Epithelial cell of esophagus (primary cell): ENCODE measurements at regions not wholly inside any gene's neighbourhood (a gene's known extent, or its start where the extent isn't known, plus 50 kb on each side); places are given as distances from the start of the nearest gene placed in this dataset.

Source experiments
- DNase-seq: peaks from one replicate; pipeline ENCODE4 v3.0.0; 2010; ENCODE audit warnings: low read depth
- H3K4me3 ChIP-seq: 2 replicates; pipeline ENCODE4 v1.5.1; 2011; ENCODE audit warnings: mild to moderate bottlenecking, low read length, control low read depth
- CTCF ChIP-seq: IDR thresholded peaks from 2 replicates; pipeline ENCODE4 v1.5.1; 2011; ENCODE audit warnings: low read depth, mild to moderate bottlenecking, low read length, control low read depth, inconsistent platforms; ENCODE audit not compliant: insufficient read depth; ENCODE audit errors: missing control alignments

- no peak for TF ChIP-seq CTCF
- DNase-seq, result no peak
- H3K4me3 ChIP-seq, result no peak overlapping the region
These were observed 201.1 kb downstream of the PPP1R3A start for GRCh38 chr7:113717739-113718138.

DNA sequence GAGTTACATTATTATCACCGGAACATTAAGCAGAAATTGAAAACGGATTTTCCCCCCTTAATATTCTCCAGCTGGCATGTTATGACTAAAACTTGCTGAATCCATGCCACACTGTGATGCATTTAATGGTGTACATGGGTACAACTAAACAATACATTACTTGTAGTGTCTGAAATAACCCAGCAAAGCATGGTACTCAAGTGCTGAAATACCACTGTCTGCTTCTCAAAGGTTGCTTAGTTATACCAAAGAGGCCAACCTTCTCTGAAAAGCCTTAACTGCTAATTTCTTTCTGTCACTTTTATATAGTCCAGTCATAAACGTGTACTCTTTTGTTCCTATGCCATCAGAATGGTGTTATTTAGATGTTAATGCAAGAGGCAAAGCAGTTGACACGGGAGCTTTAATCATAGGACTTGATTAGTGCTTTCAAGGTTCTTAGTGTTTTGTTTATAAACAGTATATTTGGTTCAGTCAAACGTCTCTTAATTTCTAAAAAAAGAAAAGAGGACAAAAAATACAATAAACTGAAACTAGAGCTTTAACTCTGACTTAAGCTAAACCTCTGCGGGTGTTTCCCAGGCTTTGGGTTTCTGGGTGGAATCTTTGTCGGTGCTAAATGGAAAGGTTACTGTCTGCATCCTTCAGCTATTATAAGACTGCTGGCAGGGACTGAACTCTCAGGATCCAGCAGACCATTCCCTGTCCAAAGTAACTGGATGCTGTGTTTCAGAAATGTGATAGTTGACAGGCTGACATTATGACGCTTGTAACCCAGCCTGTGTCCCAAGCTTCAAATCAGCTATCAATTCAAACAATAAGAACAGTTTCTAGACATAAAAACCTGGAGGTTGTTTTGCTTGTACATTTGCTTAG lies 202.6 kb downstream of the PPP1R3A start:
- TF ChIP-seq CTCF, result no peak
- DNase-seq, result no peak
- no peak overlapping the region for H3K4me3 ChIP-seq

DNA sequence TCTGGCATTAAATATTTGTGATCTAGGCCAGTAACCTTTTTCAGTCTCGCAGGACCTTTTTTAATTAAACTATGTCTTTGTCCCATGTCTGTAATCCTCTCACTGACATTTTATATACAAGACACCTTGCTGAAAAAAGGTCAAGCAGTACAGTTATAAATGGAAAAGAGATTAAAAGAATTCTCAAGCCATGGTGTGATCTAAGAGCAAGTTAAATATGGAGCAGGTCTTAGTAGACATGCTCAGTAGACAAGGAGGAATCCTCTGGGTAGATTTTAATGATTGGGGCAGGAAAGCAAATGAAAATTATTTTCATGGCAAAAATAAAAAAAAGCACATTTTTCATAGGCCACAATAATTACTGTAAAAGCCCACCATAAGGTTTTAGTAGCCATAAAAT lies 203.5 kb downstream of the PPP1R3A start:
- no peak for DNase-seq
- TF ChIP-seq CTCF, result no peak
- no peak overlapping the region for H3K4me3 ChIP-seq

- no peak overlapping the region for H3K4me3 ChIP-seq
- DNase-seq, result peak; percentile 92
- peak; percentile 99 for TF ChIP-seq CTCF
These were observed 208.3 kb downstream of the PPP1R3A start for GRCh38 chr7:113710310-113711096.

DNA sequence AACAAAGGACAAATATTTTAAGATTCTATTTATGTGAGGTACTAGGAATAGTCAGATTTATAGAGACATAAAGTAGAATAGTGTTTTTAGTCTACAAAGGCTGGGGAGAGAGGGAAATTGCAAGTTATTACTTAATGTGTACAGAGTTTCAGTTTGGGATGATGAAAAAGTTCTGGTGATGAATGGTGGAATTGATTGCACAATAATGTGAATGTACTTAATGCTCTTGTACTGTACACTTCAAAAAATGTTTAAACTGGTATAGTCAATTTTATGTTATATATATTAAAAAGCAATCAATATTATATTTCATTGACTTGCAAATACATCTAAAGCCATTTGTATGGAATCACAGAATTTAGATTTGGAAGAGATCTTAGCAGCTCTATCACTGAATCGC lies 213.4 kb downstream of the PPP1R3A start:
- TF ChIP-seq CTCF, result no peak
- peak; percentile 38 for DNase-seq
- H3K4me3 ChIP-seq, result no peak overlapping the region

GRCh38 chr7:113698556-113699220 lies 220.1 kb downstream of the PPP1R3A start:
- peak; percentile 82 for TF ChIP-seq CTCF
- H3K4me3 ChIP-seq, result no peak overlapping the region
- peak; percentile 47 for DNase-seq
